ENCODE measurements at regions not wholly inside any gene's neighbourhood (a gene's known extent, or its start where the extent isn't known, plus 50 kb on each side); places are given as distances from the start of the nearest gene placed in this dataset.

GRCh38 chr16:55189682-55190636, 134.0 kb upstream of the IRX6 start:
- intact Hi-C loops (cut with micrococcal nuclease) (no loop called here), in situ Hi-C loops (cut with MboI; ENCODE audit: low sequenced_read_pairs) (no loop called here), dilution Hi-C loops (cut with HindIII; ENCODE audit: low sequenced_read_pairs, unreplicated experiment) (no loop called here)
- Histone ChIP-seq H3K4me1 (ENCODE audit: control insufficient read depth, insufficient read depth, low read length) (no peaks in the 10 kb centered on the region), H2BK120ac (ENCODE audit: low read depth, low read length) (no peak overlapping the region), H3K9ac (ENCODE audit: low read depth, low read length) (no peak overlapping the region), H2BK20ac (ENCODE audit: low read depth, low read length) (no peak overlapping the region), H2BK5ac (ENCODE audit: low read depth, low read length, poor library complexity, severe bottlenecking) (no peak overlapping the region), H2AK9ac (replicated peaks; ENCODE audit: low read depth, low read length, poor library complexity) (no peak overlapping the region), H3K56ac (ENCODE audit: extremely low read depth, insufficient read depth, low read length) (no peak overlapping the region), H2AFZ (replicated peaks; ENCODE audit: low read length, poor library complexity) (no peak overlapping the region), H3K18ac (ENCODE audit: low read depth, low read length) (no peak overlapping the region), H3K4me3 (ENCODE audit: insufficient read depth, low read depth, low read length) (no peak overlapping the region), H3K27ac (ENCODE audit: insufficient read depth, low read length) (no peak overlapping the region), H4K8ac (ENCODE audit: low read depth in 2 of 2, low read length in 2 of 2) (no peak overlapping the region), H3K36me3 (ENCODE audit: control insufficient read depth, insufficient read depth, low read length) (no peaks in the 10 kb centered on the region), H3K4me2 (ENCODE audit: low read depth, low read length) (no peak overlapping the region), H4K91ac (ENCODE audit: insufficient read depth, low read depth, low read length) (no peak overlapping the region), H3K9me1 (ENCODE audit: insufficient read depth, low read length) (no peaks in the 10 kb centered on the region), H3K23ac (ENCODE audit: low read depth, low read length) (no peak overlapping the region), H4K5ac (ENCODE audit: low read depth, low read length) (no peak overlapping the region), H3K79me1 (ENCODE audit: low read depth in 1 of 2, low read length in 2 of 2) (no peaks in the 10 kb centered on the region), H2AK5ac (ENCODE audit: low read depth, low read length) (no peak overlapping the region), H2BK15ac (ENCODE audit: low read depth, low read length) (no peak overlapping the region), H3K14ac (replicated peaks; ENCODE audit: low read depth, low read length) (no peak overlapping the region), H4K20me1 (ENCODE audit: insufficient read depth, low read length) (no peaks in the 10 kb centered on the region), H3K27me3 (ENCODE audit: control insufficient read depth, insufficient read depth, low read length) (no peaks in the 10 kb centered on the region), H3K9me3 (ENCODE audit: control insufficient read depth, insufficient read depth, low read length) (peaks cover 2% of the 10 kb centered on the region; the same call in 1 of the 2 replicates), H3K4ac (ENCODE audit: low read depth, low read length) (no peak overlapping the region)
- ATAC-seq (ENCODE audit: low read depth): no peak
- WGBS, 2 experiments (ENCODE audit: extremely low coverage in 2 of 2, insufficient read length in 1 of 2): 17% methylated on average over 10 of the region's 23 CpGs; no CpG with 5 or more reads in 1 of the 2 experiments
- TF ChIP-seq CHD1 (IDR thresholded peaks at IDR 0.05; ENCODE audit: low read depth, low read length) (no peak), RFX5 (IDR thresholded peaks at IDR 0.05; ENCODE audit: low read depth, low read length) (no peak), CEBPB (IDR thresholded peaks at IDR 0.05; ENCODE audit: low read depth, low read length) (no peak), SMC3 (IDR thresholded peaks at IDR 0.05; ENCODE audit: low read depth, low read length) (no peak), USF2 (IDR thresholded peaks at IDR 0.05; ENCODE audit: low read depth, low read length) (no peak), MXI1 (IDR thresholded peaks at IDR 0.05; ENCODE audit: borderline replicate concordance, low read depth, low read length) (no peak), POLR2A (IDR thresholded peaks at IDR 0.05; ENCODE audit: low read depth, low read length) (no peak), ELK1 (IDR thresholded peaks at IDR 0.05; ENCODE audit: borderline replicate concordance, low read depth, low read length) (no peak), RCOR1 (IDR thresholded peaks at IDR 0.05; ENCODE audit: insufficient replicate concordance, low read length) (no peak), MAZ (IDR thresholded peaks at IDR 0.05; ENCODE audit: borderline replicate concordance, low read depth, low read length) (no peak), NFE2L2 (IDR thresholded peaks at IDR 0.05; ENCODE audit: low read depth, low read length) (no peak), CTCF (conservative IDR thresholded peaks at IDR 0.05; ENCODE audit: low read depth, low read length) (no peak), FOS (IDR thresholded peaks at IDR 0.05; ENCODE audit: low read depth, low read length) (no peak), RAD21 (IDR thresholded peaks at IDR 0.05; ENCODE audit: low read length) (no peak)
- ChIA-PET CTCF (interaction anchor here (1.0 kb wide), 1 partner anchor 21 kb away, joined by 5 read pairs; no protein-coding TSS in a partner anchor), POLR2A (ENCODE audit: unreplicated experiment) (no interaction called here)
- no TSS peak for BruUV-seq (replicated peaks)
- DNase-seq: no peak

Data from IMR-90 (cell line).